NB4 (cell line): ENCODE measurements at regions not wholly inside any gene's neighbourhood (a gene's known extent, or its start where the extent isn't known, plus 50 kb on each side); places are given as distances from the start of the nearest gene placed in this dataset.
"Not testable (repeated sequence)": the region's sequence is repeated elsewhere in the genome, so short reads cannot be mapped to it uniquely, and the experiment has no call there.

Experiments used
- DNase-seq: peaks from one replicate; pipeline ENCODE4 v3.0.0; 2010; ENCODE audit warnings: low read depth
- H3K4me3 ChIP-seq: one replicate; pipeline ENCODE4 v1.5.1; 2011; ENCODE audit warnings: mild to moderate bottlenecking, low read depth, low read length, moderate library complexity
- CTCF ChIP-seq: IDR thresholded peaks from one replicate; pipeline ENCODE4 v1.5.1; 2012; ENCODE audit warnings: low read depth, low read length
- MAX ChIP-seq: IDR thresholded peaks from 2 replicates; pipeline ENCODE4 v1.6.1; 2011; ENCODE audit warnings: low read depth, low read length
- MYC ChIP-seq: IDR thresholded peaks from 2 replicates; pipeline ENCODE4 v1.6.1; 2011; ENCODE audit warnings: low read depth, low read length
- POLR2A ChIP-seq: IDR thresholded peaks from 2 replicates; pipeline ENCODE4 v1.6.1; 2011; ENCODE audit warnings: mild to moderate bottlenecking; ENCODE audit not compliant: insufficient read length; ENCODE audit errors: extremely low read depth

DNA sequence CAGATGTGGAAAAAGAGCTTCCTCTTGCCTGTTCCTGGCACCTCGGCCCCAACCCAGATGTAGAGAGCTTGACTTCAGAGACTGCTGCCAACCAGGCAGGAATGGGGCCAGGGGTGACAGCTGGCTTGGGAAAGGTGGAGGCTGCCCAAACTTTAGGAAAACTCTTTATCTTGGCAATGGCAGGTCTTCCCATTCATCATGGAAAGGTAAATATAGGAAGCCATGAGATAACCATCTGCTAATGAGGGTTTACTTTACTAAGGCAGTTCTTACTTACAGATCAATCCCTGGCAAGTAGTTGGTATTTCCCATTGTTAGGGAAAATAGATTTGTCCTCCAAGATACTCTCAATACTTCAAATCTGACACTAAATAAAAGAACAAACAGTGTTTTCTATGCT lies 143.1 kb upstream of the NUDT4 start:
- DNase-seq: no peak
- TF ChIP-seq CTCF: no peak
- TF ChIP-seq MAX: no peak
- no peak for TF ChIP-seq MYC
- no peak for TF ChIP-seq POLR2A
- H3K4me3 ChIP-seq: no peak overlapping the region

GRCh38 chr12:93235881-93236280 lies 141.8 kb upstream of the NUDT4 start:
- TF ChIP-seq POLR2A (no peak), CTCF (no peak), MAX (no peak), MYC (no peak)
- no peak overlapping the region for H3K4me3 ChIP-seq

DNA sequence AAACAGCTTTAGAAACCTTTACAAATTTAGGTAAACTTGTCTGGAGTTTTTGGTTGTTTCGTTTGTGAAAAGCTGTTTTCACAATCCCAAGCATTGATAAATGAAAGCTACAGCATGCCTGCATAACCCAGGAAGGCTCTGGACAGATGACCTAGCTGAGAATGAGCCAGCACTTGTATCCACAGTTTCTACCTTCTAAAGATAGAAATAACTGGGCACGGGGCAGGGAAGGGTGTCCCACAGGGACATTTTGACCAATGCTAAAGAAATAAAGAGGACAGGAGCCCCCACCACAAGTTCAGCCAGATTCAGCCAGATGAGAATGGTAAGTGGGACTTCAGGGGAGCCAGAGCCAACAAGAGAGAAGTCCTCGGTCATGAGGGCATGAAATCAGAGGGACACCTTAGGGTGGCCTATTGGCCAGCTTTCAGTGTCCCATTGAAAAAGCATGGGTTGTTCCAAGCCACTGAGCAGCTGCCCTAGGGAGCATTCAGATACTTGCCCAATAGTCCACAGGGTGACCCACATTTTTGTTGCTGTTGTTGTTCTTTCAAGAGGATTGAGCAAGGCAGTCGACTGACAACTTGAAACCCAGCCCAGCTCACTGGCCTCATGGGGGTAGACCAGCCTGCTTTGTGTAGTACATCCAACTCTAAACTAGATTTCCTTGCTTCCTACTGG lies 140.3 kb upstream of the NUDT4 start:
- peak; percentile 22 for DNase-seq
- TF ChIP-seq POLR2A (no peak), CTCF (no peak), MYC (no peak), MAX (no peak)
- H3K4me3 ChIP-seq: no peak overlapping the region

More at GRCh38 chr12:93235881-93236280, 141.8 kb upstream of the NUDT4 start:
- DNase-seq: no peak

- H3K4me3 ChIP-seq, DNase-seq: not testable (repeated sequence)
Measured at GRCh38 chr12:93238512-93239262, 139.0 kb upstream of the NUDT4 start.

- not testable (repeated sequence) for DNase-seq
Measured at GRCh38 chr12:93239789-93240188, 137.9 kb upstream of the NUDT4 start.

DNA sequence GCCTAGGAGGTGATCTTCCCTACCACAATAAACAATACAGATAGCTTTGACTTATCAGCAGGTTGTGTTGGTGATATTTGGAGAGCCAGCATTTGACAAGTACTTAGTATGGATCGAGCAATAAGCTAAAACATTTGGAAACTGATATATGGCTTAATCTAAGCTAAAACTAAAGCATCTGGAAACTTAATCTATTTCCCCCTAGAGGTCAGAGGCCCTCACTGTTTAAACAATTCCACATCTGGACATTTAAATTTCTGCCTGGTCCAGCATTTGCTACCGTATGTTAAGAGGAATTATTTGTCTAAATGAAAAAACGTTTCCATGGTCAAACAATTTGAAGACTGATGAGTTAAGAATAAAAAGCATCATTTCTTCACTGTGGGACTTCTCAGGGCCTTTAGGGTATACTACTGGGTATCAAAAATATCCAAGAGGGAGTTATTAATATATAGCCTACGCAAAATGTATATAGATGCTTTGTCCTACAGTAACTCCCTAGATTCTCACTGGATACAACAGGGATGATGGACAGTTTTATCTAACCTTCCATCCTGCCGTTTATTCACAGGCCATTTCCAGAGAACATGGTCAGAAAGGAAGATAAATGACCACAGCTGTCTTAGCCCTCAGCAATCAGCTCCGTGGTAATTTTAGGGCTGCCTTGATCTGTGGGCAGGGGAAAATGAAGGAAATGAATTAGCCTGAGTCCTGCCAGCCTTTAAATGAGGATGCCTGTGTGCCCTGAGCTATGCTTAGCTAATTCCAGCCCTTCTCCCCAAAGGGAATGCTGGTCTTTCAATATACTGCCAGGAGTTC lies 135.4 kb upstream of the NUDT4 start:
- DNase-seq: no peak
- H3K4me3 ChIP-seq: no peak overlapping the region
- TF ChIP-seq MAX: no peak
- no peak for TF ChIP-seq CTCF
- TF ChIP-seq MYC: no peak
- TF ChIP-seq POLR2A: no peak

More at GRCh38 chr12:93239789-93240188, 137.9 kb upstream of the NUDT4 start:
- H3K4me3 ChIP-seq: not testable (repeated sequence)
